Upper lobe of right lung (tissue), 1 donor: ENCODE measurements at regions not wholly inside any gene's neighbourhood (a gene's known extent, or its start where the extent isn't known, plus 50 kb on each side); places are given as distances from the start of the nearest gene placed in this dataset.
"Not testable (repeated sequence)": the region's sequence is repeated elsewhere in the genome, so short reads cannot be mapped to it uniquely, and the experiment has no call there.

Experiments
- ATAC-seq: fragments of 200-7000 bp; cut with Tn5 transposase; one replicate; pipeline ENCODE4 v1.9.1; 2020; ENCODE audit warnings: mild to moderate bottlenecking, moderate library complexity
- DNase-seq: peaks from one replicate; pipeline ENCODE4 v3.0.0-alpha.2; 2020
- H3K27ac ChIP-seq: fragments of 200-600 bp; one replicate; pipeline ENCODE4 v1.8.0; 2022
- H3K27me3 ChIP-seq: fragments of 200-600 bp; one replicate; pipeline ENCODE4 v1.8.0; 2022; ENCODE audit warnings: mild to moderate bottlenecking
- H3K36me3 ChIP-seq: fragments of 200-600 bp; one replicate; pipeline ENCODE4 v1.8.0; 2022
- H3K4me1 ChIP-seq: fragments of 200-600 bp; one replicate; pipeline ENCODE4 v1.8.0; 2022
- H3K4me3 ChIP-seq: fragments of 200-600 bp; one replicate; pipeline ENCODE4 v1.8.0; 2022; ENCODE audit warnings: mild to moderate bottlenecking
- H3K9me3 ChIP-seq: fragments of 200-600 bp; one replicate; pipeline ENCODE4 v1.8.0; 2022
- CTCF ChIP-seq: fragments of 200-600 bp; IDR thresholded peaks from one replicate; pipeline ENCODE4 v1.8.0; 2022; ENCODE audit warnings: antibody characterized with exemption
- intact Hi-C: fragments of 100-400 bp; cut with DNase I; formaldehyde crosslinking; loops from one replicate; pipeline ENCODE4 v1.11.0; 2022
- donor health status: DM: no; HTN: yes; CAD: no; lungs with severe emphysema.

DNA sequence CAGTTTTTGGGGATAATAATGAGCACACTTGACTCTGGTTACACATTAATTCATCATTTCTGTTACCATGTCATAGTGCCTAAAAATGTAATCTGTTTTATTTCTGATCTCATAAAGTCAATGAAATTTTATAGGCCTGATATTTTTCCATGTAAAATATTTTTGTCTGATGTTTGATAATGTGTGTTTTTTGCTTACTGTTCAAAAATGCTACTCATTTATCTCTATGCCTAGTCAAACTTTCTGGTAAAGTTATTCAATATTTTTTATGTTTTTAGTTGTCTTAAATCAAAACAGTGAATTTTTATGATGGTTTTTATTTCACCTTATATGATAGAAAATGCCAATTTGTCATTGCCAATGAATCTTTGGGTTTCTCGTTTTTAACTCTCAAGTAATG lies 147.0 kb downstream of the AHSP start:
- DNase-seq (no peak), ATAC-seq (no peak)
- no peaks in the 10 kb centered on the region for H3K36me3 ChIP-seq
- H3K27me3 ChIP-seq: no peaks in the 10 kb centered on the region
- H3K4me1 ChIP-seq: no peaks in the 10 kb centered on the region
- H3K27ac ChIP-seq: no peak overlapping the region
- H3K4me3 ChIP-seq: no peak overlapping the region
- intact Hi-C loops: no loop called here
- TF ChIP-seq CTCF: no peak
- no peaks in the 10 kb centered on the region for H3K9me3 ChIP-seq

GRCh38 chr16:31676731-31677130 lies 149.0 kb downstream of the AHSP start:
- H3K27me3 ChIP-seq: no peaks in the 10 kb centered on the region
- intact Hi-C loops: no loop called here
- no peak overlapping the region for H3K27ac ChIP-seq
- H3K9me3 ChIP-seq: no peaks in the 10 kb centered on the region
- ATAC-seq (no peak), DNase-seq (no peak)
- TF ChIP-seq CTCF: no peak
- no peaks in the 10 kb centered on the region for H3K36me3 ChIP-seq
- H3K4me1 ChIP-seq: no peaks in the 10 kb centered on the region
- H3K4me3 ChIP-seq: no peak overlapping the region

DNA sequence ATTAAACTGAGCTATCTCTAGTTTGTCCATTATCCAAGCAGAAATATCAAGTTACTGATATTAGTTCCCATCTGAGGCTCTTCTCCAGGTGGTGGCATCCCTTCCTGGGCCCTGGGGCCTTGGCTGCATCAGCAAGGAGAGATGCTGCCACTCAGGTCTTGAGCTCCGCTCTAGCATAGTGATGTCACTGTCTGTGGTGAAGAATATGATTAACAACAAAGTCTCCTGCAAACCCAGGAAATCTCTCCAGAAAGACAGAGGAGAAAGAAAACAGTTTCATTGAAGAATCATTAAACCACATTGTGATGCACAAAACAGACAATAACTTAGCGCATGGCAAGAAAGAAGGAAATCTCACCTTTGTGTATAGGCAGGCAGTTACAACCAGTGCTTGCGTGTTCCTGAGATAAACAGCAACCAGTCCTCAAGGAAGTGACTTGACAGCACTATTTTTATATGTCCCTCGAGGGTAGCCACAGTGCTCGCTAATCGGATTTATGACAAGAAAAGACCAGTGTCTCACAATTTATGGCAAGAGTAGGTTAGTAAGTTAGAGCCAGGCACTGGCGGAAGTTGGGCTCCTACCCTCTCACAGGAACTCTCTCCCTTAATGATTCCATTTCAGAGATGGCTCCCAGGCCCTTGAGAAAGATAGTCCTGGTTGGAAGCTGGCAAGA lies 151.1 kb downstream of the AHSP start:
- no peak for TF ChIP-seq CTCF
- Histone ChIP-seq H3K9me3 (no peaks in the 10 kb centered on the region), H3K4me1 (no peaks in the 10 kb centered on the region), H3K36me3 (no peaks in the 10 kb centered on the region), H3K27me3 (no peaks in the 10 kb centered on the region), H3K27ac (no peak overlapping the region), H3K4me3 (no peak overlapping the region)
- intact Hi-C loops: no loop called here
- DNase-seq: no peak
- no peak for ATAC-seq

GRCh38 chr16:31689331-31689730 lies 161.6 kb downstream of the AHSP start:
- H3K27ac ChIP-seq, DNase-seq, H3K27me3 ChIP-seq: not testable (repeated sequence)

DNA sequence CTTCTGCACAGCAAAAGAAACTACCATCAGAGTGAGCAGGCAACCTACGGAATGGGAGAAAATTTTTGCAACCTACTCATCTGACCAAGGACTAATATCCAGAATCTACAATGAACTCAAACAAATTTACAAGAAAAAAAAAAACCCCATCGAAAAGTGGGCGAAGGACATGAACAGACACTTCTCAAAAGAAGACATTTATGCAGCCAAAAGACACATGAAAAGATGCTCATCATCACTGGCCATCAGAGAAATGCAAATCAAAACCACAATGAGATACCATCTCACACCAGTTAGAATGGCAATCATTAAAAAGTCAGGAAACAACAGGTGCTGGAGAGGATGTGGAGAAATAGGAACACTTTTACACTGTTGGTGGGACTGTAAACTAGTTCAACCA lies 164.6 kb downstream of the AHSP start:
- intact Hi-C loops, H3K36me3 ChIP-seq, DNase-seq, H3K4me1 ChIP-seq, H3K9me3 ChIP-seq, H3K27me3 ChIP-seq, H3K4me3 ChIP-seq, H3K27ac ChIP-seq, ATAC-seq: not testable (repeated sequence)

More at GRCh38 chr16:31689331-31689730, 161.6 kb downstream of the AHSP start:
- ATAC-seq, H3K4me3 ChIP-seq, H3K9me3 ChIP-seq, H3K4me1 ChIP-seq, H3K36me3 ChIP-seq, intact Hi-C loops: not testable (repeated sequence)

GRCh38 chr16:31693733-31694132 lies 166.0 kb downstream of the AHSP start:
- no peaks in the 10 kb centered on the region for H3K9me3 ChIP-seq

More at GRCh38 chr16:31693733-31694132, 166.0 kb downstream of the AHSP start:
- no peak for DNase-seq
- Histone ChIP-seq H3K4me1 (no peaks in the 10 kb centered on the region), H3K4me3 (no peak overlapping the region), H3K27me3 (no peaks in the 10 kb centered on the region), H3K36me3 (no peaks in the 10 kb centered on the region), H3K27ac (no peak overlapping the region)
- no peak for ATAC-seq
- no peak for TF ChIP-seq CTCF
- intact Hi-C loops: no loop called here
